NCI-H1092 treated with DMSO at 0.1 percent for 48 hours (cell line): ENCODE measurements at regions not wholly inside any gene's neighbourhood (a gene's known extent, or its start where the extent isn't known, plus 50 kb on each side); places are given as distances from the start of the nearest gene placed in this dataset.
"Not testable (repeated sequence)": the region's sequence is repeated elsewhere in the genome, so short reads cannot be mapped to it uniquely, and the experiment has no call there.

Source experiments
- DNase-seq: peaks from one replicate; lab custom pipeline; 2025; lab: John Stamatoyannopoulos, UW

DNA sequence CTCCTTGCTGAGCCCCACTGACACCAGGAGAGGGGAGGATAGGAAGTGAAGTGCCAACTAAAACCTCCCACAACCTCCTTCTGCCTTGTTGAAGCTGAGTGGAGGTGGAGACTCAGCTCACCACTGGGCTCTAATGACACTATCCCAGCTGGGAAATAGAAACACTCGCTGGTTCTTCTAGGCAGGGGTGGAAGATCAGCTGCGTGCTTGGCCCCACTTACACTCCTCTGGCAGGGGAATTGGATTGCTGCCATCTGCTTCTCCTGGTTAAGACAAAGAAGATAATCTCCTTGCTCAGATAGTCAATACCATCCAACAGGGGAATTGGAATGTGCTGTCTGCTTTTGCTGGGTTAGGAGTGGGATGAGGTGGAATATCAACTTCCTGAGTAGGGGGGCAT lies 392.5 kb downstream of the ZNF674 start:
- DNase-seq, result no peak

DNA sequence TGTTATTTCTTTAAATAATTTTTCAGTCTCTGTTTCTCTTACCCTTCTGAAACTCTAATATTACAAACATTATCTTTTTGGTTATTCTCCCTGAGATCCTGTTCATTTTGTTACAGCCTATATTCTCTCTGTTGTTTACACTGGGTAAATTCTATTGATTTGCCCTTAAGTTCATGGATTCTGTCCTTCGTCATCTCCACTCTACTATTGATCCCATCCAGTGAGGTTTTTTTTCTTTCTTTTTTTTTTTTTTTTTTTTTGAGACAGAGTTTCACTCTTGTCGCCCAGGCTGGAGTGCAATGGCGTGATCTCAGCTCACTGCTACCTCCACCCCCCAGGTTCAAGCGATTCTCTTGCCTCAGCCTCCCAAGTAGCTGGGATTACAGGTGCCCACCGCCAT lies 393.9 kb downstream of the ZNF674 start:
- DNase-seq, result not testable (repeated sequence)

DNA sequence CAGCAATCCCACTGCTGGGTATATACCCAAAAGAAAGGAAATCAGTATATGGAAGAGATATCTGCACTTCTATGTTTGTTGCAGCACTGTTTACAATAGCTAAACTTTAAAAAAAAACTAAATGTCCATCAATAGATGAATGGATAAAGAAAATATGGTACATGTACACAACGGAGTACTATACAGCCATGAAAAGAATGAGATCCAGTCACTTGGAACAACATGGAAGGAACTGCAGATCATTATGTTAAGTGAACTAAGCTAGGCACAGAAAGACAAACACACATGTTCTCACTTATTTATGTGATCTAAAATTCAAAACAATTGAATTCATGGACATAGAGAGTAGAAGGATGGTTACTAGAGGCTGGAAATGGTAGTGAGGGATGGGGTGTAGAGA lies 400.7 kb downstream of the ZNF674 start:
- no peak for DNase-seq

DNA sequence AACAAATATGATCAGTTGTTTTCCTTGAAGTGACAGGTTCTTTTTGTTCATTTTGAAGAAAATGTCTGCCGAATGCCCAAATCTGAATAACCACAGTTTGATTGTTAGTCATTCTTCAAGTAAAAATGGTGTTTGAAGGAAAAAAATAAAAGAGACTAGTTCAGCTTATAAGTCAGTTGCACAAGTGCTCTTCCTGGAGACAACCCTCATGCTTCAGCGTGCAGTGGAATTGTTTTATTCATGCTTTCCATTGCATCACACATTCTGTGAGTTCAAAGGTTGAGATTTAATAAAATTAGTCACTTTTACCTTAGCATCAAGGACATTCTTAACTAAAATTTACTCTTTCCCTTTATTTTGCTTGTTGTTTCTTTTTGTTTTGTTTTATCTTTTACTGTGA lies 404.9 kb downstream of the ZNF674 start:
- DNase-seq, result no peak

DNA sequence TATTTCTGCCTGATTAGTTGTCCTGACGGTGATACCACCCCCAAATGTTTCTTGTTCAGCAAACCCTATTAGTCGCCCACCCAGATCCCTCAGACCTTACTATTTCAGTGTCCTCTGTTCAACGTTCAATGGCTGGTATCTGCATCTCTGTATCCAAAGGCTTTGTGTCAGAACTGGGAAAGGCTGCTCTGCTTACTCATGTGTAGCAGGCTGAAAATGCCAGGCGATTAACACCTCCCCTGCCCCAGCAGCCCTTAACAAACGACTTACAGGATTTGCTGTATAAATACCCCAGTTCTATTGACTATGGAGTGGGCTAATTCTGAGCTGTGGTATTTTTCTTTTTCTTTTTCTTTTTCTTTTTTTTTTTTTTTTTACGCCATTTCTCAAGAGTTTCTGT lies 415.0 kb downstream of the ZNF674 start:
- DNase-seq, result peak; percentile 23

DNA sequence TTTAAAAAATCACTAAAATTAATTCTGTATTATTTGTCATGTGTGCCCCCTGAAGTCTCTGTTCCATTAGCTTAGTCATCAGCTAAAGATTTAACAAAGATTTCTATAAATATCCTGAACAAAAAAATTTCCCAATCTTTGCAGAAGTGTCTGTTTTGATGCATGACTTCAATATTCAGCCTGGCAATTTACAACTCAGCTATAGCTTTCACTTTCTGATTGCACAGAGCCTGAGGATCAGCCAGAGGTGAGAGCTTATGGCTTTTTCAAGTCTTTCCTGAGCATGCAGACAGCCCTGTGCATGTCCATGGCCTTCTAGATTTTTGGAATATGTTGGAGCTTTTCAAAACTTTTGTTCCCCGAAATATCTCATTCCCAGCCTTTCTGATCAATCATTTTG lies 420.1 kb downstream of the ZNF674 start:
- DNase-seq, result no peak

DNA sequence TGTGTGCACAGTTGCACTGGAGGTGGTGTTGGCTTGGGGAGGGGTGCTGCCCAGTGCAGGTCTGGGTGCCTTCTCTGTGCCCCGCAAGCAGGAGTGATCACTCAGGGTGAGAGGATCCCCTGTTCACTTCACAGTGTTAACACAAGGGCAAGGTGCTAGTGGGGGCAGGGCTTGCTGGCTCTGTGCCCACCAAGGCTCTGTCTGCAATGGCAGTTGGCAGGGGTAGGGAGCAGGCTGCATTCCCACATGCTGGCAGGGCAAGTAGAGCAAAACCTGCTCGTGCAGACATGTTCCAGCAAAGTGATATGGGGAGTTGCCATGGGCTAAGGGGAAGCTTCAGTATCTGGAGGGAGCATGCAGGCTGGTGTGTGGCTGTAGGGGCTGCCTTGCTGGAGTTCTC lies 428.0 kb downstream of the ZNF674 start:
- DNase-seq, result no peak

DNA sequence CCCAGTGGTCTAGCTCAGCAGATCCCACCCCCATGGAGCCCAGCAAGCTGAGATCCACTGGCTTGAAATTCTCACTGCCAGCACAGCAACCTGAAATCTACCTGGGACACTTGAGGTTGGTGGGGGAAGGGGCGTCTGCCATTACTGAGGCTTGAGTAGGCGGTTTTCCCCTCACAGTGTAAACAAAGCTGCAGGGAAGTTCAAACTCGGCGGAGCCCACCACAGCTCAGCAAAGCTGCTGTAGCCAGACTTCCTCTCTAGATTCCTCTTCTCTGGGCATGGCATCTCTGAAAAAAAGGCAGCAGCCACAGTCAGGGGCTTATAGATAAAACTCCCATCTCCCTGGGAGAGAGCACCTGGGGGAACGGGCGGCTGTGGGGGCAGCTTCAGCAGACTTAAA lies 457.9 kb downstream of the ZNF674 start:
- not testable (repeated sequence) for DNase-seq

DNA sequence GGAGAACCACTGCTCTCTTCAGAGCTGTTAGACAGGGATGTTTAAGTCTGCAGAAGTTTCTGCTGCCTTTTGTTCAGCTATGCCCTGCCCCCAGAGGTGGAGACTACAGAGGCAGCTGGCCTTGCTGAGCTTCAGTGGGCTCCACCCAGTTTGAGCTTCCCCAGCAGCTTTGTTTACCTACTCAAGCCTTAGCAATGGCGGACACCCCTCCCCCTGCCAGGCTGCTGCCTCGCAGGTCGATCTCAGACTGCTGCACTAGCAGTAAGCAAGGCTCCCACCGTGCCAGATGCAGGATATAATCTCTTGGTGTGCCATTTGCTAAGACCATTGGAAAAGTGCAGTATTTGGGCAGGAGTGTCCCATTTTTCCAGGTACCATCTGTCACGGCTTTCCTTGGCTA lies 465.1 kb downstream of the ZNF674 start:
- DNase-seq, result not testable (repeated sequence)

DNA sequence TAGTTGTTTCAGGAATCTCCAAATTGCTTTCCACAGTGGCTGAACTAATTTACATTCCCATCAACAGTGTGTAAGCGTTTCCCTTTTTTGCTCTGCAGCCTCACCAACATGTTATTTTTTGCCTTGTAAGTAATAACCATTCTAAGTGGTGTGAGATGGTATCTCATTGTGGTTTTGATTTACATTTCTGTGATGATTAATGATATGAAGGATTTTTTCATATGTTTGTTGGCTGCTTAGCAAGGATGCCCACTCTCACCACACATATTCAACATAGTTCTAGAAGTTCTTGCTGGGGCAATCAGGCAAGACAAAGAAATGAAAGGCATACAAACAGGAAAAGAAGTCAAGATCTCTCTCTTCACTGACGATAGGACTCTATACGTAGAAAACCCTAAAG lies 472.4 kb downstream of the ZNF674 start:
- DNase-seq, result no peak

DNA sequence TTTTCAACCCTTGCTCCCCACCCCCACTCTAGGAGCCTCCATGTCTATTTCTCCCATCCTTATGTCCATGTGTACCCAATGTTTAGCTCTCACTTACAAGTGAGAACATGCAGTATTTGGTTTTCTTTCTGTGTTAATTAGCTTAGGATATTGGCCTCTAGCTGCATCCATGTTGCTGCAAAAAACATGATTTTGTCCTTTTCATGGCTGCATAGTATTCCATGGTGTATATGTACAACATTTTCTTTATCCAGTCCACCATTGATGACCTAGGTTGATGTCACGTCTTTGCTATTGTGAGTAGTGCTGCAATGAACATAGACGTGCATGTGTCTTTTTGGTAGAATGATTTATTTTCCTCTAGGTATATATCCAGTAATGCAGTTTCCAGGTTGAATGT lies 472.8 kb downstream of the ZNF674 start:
- DNase-seq, result no peak

DNA sequence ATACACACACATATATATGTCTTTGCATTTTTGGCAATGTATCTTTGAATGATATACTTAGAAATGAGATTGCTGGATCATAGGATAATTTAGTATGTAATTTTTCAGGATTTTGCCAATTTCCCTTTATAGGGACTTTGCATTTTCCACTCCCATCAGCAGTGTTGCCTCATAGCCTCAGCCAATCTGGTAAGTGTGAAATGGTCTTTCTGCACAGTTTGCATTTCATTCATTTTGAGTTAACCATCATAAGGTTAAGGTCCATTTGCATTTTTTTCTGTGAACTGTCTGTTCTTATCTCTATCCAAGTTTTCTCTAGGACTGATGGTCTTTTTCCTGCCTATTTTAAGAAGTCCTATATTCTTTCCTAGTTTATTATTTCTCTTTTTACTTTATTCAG lies 474.8 kb downstream of the ZNF674 start:
- no peak for DNase-seq

DNA sequence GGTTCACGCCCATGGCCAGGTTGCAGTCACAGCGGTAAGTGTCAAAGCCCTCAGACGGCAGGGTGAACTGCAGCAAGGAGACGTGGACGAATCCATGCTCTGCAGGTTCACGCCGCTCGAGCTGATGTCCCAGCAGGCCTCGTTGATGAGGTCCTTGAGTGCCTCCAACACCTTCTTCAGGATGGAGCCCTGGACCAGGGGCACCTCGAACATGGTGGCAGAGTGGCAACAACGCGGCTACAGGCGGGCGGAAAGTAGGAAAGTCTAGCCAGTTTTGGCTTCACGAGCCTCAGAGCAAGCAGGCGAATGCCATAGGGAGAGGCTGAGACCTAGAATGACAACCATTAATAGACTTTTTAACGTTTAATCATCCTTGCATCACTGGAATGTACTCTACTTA lies 485.9 kb downstream of the ZNF674 start:
- DNase-seq, result no peak

DNA sequence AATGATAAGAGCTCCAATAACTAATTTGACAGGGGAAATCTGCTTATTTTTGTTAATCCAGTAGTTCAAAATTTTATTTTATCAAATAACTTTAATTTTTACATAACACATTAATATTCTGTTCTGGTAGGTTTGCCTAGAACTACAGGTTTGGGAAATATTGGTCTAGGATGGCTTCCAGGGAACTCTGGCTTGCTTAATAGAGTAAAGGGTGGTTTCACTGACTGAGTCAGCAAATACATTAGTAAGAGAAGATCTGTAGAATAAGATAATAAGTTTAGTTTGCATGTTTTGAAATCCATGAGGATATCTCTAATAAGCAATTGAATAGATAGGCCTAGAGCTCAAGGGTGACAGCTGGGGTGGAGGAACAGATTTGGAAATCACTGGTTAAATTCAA lies 500.7 kb downstream of the ZNF674 start:
- no peak for DNase-seq

DNA sequence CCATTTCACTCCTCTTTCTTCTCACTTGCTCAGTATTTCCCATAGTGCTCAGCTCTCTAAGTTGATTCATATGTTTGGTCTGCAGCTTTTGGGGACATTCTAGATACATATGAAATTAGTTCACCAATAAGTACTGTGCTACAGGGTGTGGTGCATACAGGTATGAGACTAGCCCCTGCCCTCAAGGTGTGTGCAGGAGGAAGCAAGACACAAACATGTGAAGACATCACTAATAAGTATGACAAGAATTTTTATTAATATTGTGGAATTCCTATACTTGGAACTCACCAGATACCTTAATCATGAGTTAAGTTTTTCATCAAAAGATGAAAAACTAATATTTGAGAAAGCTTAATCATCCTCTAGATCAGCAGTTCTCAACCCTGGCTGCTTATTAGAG lies 505.2 kb downstream of the ZNF674 start:
- DNase-seq, result no peak

DNA sequence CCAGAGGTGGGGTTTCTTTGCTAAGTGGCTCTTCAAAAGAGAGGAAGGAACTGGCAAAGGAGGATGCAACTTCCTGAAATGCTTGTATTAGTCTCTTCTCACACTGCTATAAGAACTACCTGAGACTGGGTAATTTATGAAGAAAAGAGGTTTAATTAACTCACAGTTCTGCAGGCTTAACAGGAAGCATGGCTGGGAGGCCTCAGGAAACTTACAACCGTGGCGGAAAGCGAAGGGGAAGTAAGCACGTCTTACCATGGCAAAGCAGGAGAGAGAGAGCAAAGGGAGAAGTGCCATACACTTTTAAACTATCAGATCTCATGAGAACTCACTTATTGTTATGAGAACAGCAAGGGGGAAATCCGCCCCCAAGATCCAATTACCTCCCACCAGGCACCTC lies 505.7 kb downstream of the ZNF674 start:
- DNase-seq, result no peak

DNA sequence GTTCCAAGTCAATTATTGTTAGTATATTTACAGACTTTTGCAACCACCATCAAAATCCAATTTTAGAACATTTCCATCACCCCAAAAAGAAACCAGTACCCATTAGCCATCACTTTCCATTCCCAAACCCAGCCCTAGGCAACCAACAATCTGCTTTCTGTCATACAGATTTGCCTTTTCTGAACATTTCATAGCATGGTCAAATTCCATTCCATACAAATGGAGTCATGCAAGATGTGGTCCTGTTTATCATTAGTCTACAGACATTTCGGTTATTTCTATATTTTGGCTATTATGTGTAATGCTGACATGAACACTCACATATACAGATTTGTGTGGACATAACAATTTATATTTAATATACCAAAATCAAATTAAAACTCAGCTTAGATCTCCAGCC lies 508.7 kb downstream of the ZNF674 start:
- no peak for DNase-seq

DNA sequence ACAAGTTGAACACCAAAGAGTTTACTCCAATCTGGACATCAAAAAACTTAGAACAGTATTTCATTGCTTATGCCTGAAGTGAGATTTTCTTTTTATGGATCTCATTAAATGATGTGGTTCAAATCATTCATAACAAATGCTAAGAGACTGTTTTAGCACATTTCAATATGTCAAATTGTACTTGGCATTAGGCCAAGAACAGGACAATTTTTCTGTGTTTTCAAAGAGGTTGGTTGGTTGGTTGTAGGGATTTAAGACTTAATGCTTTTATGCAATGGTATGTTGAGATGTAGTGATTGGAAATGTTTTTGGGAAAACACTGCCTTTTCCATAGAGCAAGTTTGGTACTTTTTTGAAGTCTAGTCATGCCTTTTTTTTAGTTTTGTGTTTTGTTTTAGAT lies 510.4 kb downstream of the ZNF674 start:
- DNase-seq, result no peak

DNA sequence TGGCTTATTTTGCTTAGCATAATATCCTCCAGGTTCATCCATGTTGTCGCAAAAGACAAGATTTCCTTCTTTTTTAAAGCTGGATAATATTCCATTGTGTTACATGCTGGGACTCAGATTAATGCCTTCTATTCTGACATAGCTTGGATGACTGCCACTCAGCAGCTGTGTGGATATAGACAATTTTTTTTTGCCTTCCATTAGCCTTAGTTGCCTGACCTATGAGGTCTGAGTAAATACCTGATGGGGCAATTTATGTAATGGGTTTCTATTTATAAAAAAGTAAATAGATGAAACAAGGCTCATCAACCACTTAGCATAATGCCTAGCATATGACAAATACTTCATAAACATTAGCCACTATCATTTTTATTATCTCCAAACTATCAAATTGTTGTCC lies 515.4 kb downstream of the ZNF674 start:
- peak; percentile 99 for DNase-seq

DNA sequence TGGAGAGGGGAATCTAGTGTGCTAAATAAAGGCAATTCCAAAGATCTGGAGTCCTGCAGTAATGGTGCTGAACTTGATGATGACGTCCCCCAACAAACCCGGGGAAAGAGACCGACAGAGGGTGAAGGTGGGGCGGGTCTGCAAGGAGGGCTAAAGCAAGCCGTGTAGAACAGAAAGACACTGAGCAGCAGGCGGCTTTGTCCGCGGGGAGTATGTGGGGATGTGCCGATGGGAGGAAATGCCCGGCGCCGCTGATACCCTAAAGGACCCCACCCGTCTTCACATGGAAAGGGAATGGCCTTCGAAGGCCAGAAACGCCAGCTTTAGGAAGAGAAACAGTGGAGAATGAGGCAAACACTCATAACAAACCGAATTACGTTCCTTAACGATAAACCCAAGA lies 528.9 kb downstream of the ZNF674 start:
- no peak for DNase-seq

DNA sequence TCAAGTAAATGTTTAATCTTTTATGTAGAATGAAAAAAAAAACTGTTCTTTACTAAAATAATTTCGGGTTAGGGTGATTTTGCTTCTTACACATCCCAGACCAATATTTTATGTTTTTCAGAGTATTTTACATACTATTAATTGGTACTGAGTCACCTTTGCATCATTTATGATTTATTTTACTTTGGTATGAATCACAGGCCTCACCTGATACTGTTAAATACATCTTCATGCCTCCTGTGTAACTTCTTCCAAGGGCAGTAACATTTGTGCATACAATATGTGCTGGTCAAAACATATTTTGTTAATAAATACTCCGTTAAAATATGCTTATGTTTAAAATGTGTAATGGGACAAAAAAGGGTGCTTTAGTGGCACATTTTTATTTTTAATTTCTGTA lies 529.6 kb downstream of the ZNF674 start:
- DNase-seq, result no peak

DNA sequence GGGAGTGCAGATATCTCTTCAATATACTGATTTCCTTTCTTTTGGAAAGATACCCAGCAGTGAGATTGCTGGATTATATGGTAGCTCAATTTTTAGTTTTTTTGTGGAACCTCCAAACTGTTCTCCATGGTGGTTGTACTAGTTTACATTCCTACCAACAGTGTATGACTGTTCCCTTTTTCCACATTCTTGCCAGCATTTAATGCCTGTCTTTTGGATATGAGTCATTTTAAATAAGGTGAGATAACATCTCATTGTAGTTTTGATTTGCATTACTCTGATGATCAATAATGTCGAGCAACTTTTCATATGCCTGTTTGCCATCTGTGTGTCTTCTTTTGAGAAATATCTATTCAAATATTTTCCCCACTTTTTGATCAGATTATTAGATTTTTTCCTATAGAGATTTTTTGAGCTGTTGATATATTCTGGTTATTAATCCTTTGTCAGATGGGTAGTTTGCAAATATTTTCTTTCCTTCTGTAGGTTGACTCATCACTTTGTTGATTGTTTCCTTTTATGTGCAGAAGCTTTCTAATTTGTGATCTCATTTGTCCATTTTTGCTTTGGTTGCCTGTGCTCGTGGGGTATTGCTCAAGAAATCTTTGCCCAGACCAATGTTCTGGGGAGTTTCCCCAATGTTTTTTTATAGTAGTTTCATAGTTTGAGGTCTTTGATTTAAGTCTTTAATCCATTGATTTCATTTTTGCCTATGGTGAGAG lies 552.7 kb downstream of the ZNF674 start:
- no peak for DNase-seq

DNA sequence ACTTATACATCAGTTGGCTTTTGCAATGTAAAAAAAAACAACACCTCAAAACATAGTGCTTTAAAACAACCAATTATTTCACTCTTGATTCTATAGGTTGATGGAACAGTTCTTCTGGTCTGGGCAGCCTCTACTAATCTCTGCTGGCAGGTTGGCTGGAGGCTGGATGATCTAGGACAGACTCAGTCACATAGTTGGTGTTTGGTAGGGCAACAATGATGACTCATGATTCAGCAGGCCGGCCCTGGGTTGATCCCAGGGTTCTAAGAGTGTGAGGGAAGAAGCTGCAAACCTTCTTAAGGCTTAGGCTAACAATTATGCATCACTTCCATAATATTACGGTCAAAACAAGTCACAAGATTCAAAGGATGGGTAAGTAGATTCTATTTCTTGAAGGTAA lies 558.2 kb downstream of the ZNF674 start:
- DNase-seq, result no peak

DNA sequence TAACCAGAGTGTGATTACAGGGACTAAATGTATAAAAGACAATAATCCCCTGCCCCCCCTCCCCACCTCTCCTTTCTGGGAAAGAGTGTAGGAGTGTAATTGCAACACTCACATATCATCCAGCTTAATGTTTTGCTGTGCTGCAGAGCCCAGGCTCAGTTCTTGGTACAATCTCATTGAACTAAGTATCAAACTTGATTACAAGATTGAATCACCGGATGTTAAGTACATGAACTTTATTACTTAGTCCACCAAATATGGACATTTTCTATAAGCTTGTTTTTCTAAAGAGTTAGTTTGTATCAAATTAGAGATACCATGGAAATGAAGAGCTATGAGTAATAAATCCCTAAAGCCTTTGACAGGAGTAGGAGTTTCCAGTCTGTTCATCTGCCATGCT lies 559.1 kb downstream of the ZNF674 start:
- DNase-seq, result no peak
